Spleen (tissue), 7 donors: ENCODE measurements at regions not wholly inside any gene's neighbourhood (a gene's known extent, or its start where the extent isn't known, plus 50 kb on each side); places are given as distances from the start of the nearest gene placed in this dataset.

Experiments used
- POLR2A ChIP-seq, 3 donors: fragments of 450-650 bp; IDR thresholded peaks; one replicate each; pipeline ENCODE4 v1.5.1; 2017; ENCODE audit warnings: antibody characterized with exemption in 3 of 3, mild to moderate bottlenecking in 1 of 3
- POLR2AphosphoS5 ChIP-seq, 3 donors: sonication (generic); formaldehyde crosslinking; IDR thresholded peaks; one replicate each; pipeline ENCODE4 v1.5.1; 2017; ENCODE audit warnings: antibody characterized with exemption in 3 of 3
- TF ChIP-seq, protein P1 (sequence below), 11 experiments: fragments of 200-600 bp in 7 of 11; fragments of 450-650 bp in 4 of 11; sonication (generic) in 4 of 11; IDR thresholded peaks in 8 of 11; conservative IDR thresholded peaks in 3 of 11; 1 replicate in 7 of 11; 2 replicates in 4 of 11; pipeline versions ENCODE4 v1.4.0 to v1.8.0; 2016 to 2021; ENCODE audit warnings: antibody characterized with exemption in 11 of 11, inconsistent platforms in 4 of 11, mild to moderate bottlenecking in 1 of 11
- donor health status: DM: no; HTN: no; CAD: no; lungs with moderate emphysema.
- donor health status: DM: no; HTN: no; CAD: no.
- donor health status: DM: no; HTN: no; CAD: no.

DNA sequence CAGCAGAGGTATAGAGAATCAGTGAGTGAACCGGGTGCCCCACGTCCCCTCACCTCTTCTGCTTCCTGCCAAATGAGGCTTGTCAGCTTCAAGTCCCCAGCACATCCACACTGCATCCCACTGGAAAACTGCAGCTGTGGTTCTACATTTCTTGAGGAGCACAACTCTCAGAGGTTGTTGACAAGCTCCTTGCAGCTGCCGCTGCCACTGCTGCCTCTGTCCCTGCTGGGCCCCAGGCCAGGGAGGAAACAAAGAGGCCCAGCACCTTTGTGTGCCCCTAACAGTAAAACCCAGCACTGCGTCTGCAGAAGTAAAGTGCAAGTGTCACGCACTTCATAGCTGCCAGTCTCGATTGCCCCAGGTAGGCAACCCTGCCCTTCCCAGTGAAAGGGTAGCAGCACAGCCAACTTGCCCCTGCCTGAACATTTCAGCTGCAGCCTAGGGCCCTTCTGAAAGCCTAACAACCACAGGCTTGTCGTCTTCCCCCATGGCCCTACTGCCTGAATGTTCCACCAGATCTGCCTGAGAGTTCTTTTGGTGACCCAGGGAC is 1162.1 kb upstream of the USP15 start:
- TF ChIP-seq, protein P1, sequence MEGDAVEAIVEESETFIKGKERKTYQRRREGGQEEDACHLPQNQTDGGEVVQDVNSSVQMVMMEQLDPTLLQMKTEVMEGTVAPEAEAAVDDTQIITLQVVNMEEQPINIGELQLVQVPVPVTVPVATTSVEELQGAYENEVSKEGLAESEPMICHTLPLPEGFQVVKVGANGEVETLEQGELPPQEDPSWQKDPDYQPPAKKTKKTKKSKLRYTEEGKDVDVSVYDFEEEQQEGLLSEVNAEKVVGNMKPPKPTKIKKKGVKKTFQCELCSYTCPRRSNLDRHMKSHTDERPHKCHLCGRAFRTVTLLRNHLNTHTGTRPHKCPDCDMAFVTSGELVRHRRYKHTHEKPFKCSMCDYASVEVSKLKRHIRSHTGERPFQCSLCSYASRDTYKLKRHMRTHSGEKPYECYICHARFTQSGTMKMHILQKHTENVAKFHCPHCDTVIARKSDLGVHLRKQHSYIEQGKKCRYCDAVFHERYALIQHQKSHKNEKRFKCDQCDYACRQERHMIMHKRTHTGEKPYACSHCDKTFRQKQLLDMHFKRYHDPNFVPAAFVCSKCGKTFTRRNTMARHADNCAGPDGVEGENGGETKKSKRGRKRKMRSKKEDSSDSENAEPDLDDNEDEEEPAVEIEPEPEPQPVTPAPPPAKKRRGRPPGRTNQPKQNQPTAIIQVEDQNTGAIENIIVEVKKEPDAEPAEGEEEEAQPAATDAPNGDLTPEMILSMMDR (IDR thresholded peaks at IDR 0.05 in 8 of 11, conservative IDR thresholded peaks at IDR 0.05 in 3 of 11): no peak
- no peak for TF ChIP-seq POLR2A (IDR thresholded peaks at IDR 0.05)
- no peak for TF ChIP-seq POLR2AphosphoS5 (IDR thresholded peaks at IDR 0.05)
